ENCODE measurements at regions not wholly inside any gene's neighbourhood (a gene's known extent, or its start where the extent isn't known, plus 50 kb on each side); places are given as distances from the start of the nearest gene placed in this dataset.

GRCh38 chr20:7799862-7800261 lies 140.4 kb downstream of the HAO1 start:
- TF ChIP-seq ZNF114 (tag by site-specific recombination; IDR thresholded peaks at IDR 0.05) (no peak), ZBTB21 (tag by site-specific recombination; IDR thresholded peaks at IDR 0.05) (no peak), CTCF (tag by site-specific recombination; IDR thresholded peaks at IDR 0.05) (no peak), ZNF488 (tag by site-specific recombination; IDR thresholded peaks at IDR 0.05) (no peak), ZBTB11 (tag by site-specific recombination; conservative IDR thresholded peaks at IDR 0.05; ENCODE audit: low read depth) (no peak), ZNF776 (tag by site-specific recombination; IDR thresholded peaks at IDR 0.05; ENCODE audit: borderline replicate concordance) (no peak), ZNF184 (tag by site-specific recombination; IDR thresholded peaks at IDR 0.05) (no peak), ZNF677 (tag by site-specific recombination; IDR thresholded peaks at IDR 0.05) (no peak), MZF1 (tag by site-specific recombination; IDR thresholded peaks at IDR 0.05; ENCODE audit: borderline replicate concordance) (no peak), ELK4 (IDR thresholded peaks at IDR 0.05; ENCODE audit: borderline replicate concordance, low read depth, low read length) (no peak), ZFP41 (tag by site-specific recombination; IDR thresholded peaks at IDR 0.05; ENCODE audit: borderline replicate concordance) (no peak), PBX3 (CRISPR knock-in tag; IDR thresholded peaks at IDR 0.05) (no peak)
